Kidney (tissue), 13 donors: ENCODE measurements at regions not wholly inside any gene's neighbourhood (a gene's known extent, or its start where the extent isn't known, plus 50 kb on each side); places are given as distances from the start of the nearest gene placed in this dataset.

ENCODE experiments used
- DNase-seq, 5 donors: peaks; one replicate each; pipeline ENCODE4 v3.0.0-alpha.2; 2013 to 2020
- FAIRE-seq: peaks from 2 replicates; lab custom pipeline; 2012; peaks lifted over from hg19 to GRCh38; lab: Jason Lieb, UNC
- H3K27ac ChIP-seq, 2 donors: one replicate each; pipeline ENCODE4 v1.7.0; 2013; ENCODE audit warnings: low read depth in 2 of 2, low read length in 2 of 2, inconsistent platforms in 1 of 2
- H3K27me3 ChIP-seq: one replicate; pipeline ENCODE4 v1.7.1; 2013; ENCODE audit warnings: low read length, inconsistent platforms; ENCODE audit not compliant: control insufficient read depth, insufficient read depth
- H3K36me3 ChIP-seq, 3 donors: one replicate each; pipeline versions ENCODE4 v1.7.0 to v1.7.1; 2013; ENCODE audit warnings: low read length in 3 of 3, control low read depth in 1 of 3, inconsistent platforms in 1 of 3; ENCODE audit not compliant: insufficient read depth in 3 of 3, control insufficient read depth in 2 of 3
- H3K4me1 ChIP-seq, 3 donors: one replicate each; pipeline versions ENCODE4 v1.7.0 to v1.7.1; 2013; ENCODE audit warnings: low read length in 3 of 3, inconsistent platforms in 1 of 3, low read depth in 1 of 3; ENCODE audit not compliant: control insufficient read depth in 2 of 3, insufficient read depth in 2 of 3
- H3K4me3 ChIP-seq, 3 donors: one replicate each; pipeline versions ENCODE4 v1.7.0 to v1.8.1; 2013; ENCODE audit warnings: low read length in 3 of 3, control low read depth in 1 of 3, inconsistent platforms in 1 of 3
- H3K9ac ChIP-seq, 3 donors: one replicate each; pipeline versions ENCODE4 v1.7.0 to v1.7.1; 2013; ENCODE audit warnings: low read length in 3 of 3, control low read depth in 1 of 3, inconsistent platforms in 1 of 3
- H3K9me3 ChIP-seq, 3 donors: one replicate each; pipeline versions ENCODE4 v1.7.0 to v1.7.1; 2013; ENCODE audit warnings: low read length in 3 of 3, control low read depth in 1 of 3, inconsistent platforms in 1 of 3; ENCODE audit not compliant: control insufficient read depth in 2 of 3, insufficient read depth in 1 of 3
- CTCF ChIP-seq: IDR thresholded peaks from 3 replicates; pipeline ENCODE4 v1.5.1; 2012; ENCODE audit warnings: mild to moderate bottlenecking, moderate library complexity, borderline replicate concordance; ENCODE audit not compliant: insufficient read depth; ENCODE audit errors: extremely low read depth
- intact Hi-C: fragments of 100-400 bp; cut with DNase I; formaldehyde crosslinking; loops from one replicate; pipeline ENCODE4 v1.11.1; 2022
- donor health status: control.
- donor health status: control.
- donor health status: control.
- donor health status: control.
- donor health status: control.
- donor health status: DM: yes; HTN: yes; CAD: no.
- donor health status: Normal renal cell carcinoma (clear cell type).

- H3K36me3 ChIP-seq, result no peaks in the 10 kb centered on the region
- H3K27me3 ChIP-seq, result no peaks in the 10 kb centered on the region
- intact Hi-C loops, result no loop called here
- H3K27ac ChIP-seq, result no peak overlapping the region
- no peak for DNase-seq
- no peaks in the 10 kb centered on the region for H3K4me1 ChIP-seq
- FAIRE-seq, result no peak
- H3K9ac ChIP-seq, result no peak overlapping the region
- H3K4me3 ChIP-seq, result no peak overlapping the region
- no peak for TF ChIP-seq CTCF
- no peaks in the 10 kb centered on the region for H3K9me3 ChIP-seq
Measured at GRCh38 chr9:19998823-19999455, 210.1 kb upstream of the SLC24A2 start.

DNA sequence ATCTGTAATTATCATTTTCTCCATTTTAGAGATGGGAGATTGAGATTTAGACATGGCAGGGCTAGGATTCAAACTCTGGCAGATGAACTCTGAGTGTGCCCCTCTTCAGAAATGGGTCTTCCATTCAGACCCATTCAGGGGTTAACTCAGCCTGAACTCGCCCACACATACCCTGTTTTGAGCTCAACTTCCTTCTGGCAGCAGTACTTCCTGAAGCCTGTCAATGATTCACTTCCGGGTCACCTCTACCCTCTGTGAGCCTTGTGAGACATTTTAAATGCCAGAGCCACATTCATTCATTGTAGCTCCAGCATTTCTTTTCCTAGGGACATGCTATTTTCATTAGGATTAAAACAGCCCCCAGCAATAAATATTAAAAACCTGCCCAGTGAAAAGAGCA, 209.3 kb upstream of the SLC24A2 start:
- no peak for TF ChIP-seq CTCF
- Histone ChIP-seq H3K9me3 (no peaks in the 10 kb centered on the region), H3K4me1 (no peaks in the 10 kb centered on the region), H3K27me3 (no peaks in the 10 kb centered on the region), H3K9ac (no peak overlapping the region), H3K36me3 (no peaks in the 10 kb centered on the region), H3K4me3 (no peak overlapping the region), H3K27ac (no peak overlapping the region)
- intact Hi-C loops, result no loop called here
- FAIRE-seq (no peak), DNase-seq (peak in 1 of 5 donors; percentile 32)

DNA sequence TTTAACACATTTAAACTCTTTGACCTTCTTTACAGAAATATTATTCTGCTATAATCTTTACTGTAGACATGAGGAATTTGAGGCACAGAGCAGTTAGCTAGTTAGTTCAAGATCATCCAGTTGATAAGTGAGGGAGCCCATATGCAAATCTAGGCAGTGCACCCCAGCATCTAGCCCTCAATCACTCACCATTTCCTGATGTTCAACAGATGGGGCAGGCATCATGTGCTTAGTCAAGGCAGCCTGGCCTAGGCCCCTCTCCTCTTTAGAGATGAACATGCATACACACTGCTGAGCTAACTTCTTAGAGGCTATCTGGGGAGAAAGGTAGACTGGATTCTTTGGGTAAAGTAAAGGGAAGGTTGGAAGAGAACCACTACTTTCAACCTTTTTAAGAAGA, 206.8 kb upstream of the SLC24A2 start:
- intact Hi-C loops, result no loop called here
- no peak overlapping the region for H3K9ac ChIP-seq
- no peak for TF ChIP-seq CTCF
- DNase-seq (no peak), FAIRE-seq (no peak)
- no peaks in the 10 kb centered on the region for H3K9me3 ChIP-seq
- no peaks in the 10 kb centered on the region for H3K36me3 ChIP-seq
- no peak overlapping the region for H3K27ac ChIP-seq
- no peaks in the 10 kb centered on the region for H3K27me3 ChIP-seq
- no peaks in the 10 kb centered on the region for H3K4me1 ChIP-seq
- no peak overlapping the region for H3K4me3 ChIP-seq

GRCh38 chr9:19994296-19994695, 205.5 kb upstream of the SLC24A2 start:
- Histone ChIP-seq H3K36me3 (no peaks in the 10 kb centered on the region), H3K4me3 (no peak overlapping the region), H3K27ac (no peak overlapping the region), H3K9ac (no peak overlapping the region), H3K4me1 (no peaks in the 10 kb centered on the region), H3K27me3 (no peaks in the 10 kb centered on the region), H3K9me3 (no peaks in the 10 kb centered on the region)
- DNase-seq (no peak), FAIRE-seq (no peak)
- intact Hi-C loops, result no loop called here
- no peak for TF ChIP-seq CTCF
